NT2/D1 (cell line): ENCODE measurements at regions not wholly inside any gene's neighbourhood (a gene's known extent, or its start where the extent isn't known, plus 50 kb on each side); places are given as distances from the start of the nearest gene placed in this dataset.
"Not testable (repeated sequence)": the region's sequence is repeated elsewhere in the genome, so short reads cannot be mapped to it uniquely, and the experiment has no call there.

Source experiments
- SUZ12 ChIP-seq: IDR thresholded peaks from 2 replicates; pipeline ENCODE4 v1.6.1; 2011; ENCODE audit not compliant: insufficient read length, insufficient read depth; ENCODE audit errors: extremely low read depth
- ZNF274 ChIP-seq: IDR thresholded peaks from 2 replicates; pipeline ENCODE4 v1.6.1; 2011; ENCODE audit warnings: mild to moderate bottlenecking, low read depth, low read length

DNA sequence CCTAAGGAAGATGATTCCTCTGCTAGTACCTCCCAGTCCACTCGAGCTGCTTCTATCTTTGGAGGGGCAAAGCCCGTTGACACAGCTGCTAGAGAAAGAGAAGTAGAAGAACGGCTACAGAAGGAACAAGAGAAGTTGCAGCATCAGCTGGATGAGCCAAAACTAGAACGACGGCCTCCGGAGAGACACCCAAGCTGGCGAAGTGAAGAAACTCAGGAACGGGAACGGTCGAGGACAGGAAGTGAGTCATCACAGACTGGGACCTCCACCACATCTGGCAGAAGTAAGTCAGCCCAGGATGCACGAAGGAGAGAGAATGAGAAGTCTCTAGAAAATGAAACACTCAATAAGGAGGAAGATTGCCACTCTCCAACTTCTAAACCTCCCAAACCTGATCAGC lies 154.9 kb downstream of the HSD17B3 start:
- not testable (repeated sequence) for TF ChIP-seq SUZ12, ZNF274
